Astrocyte of the cerebellum (primary cell): ENCODE measurements at regions not wholly inside any gene's neighbourhood (a gene's known extent, or its start where the extent isn't known, plus 50 kb on each side); places are given as distances from the start of the nearest gene placed in this dataset.

Experiments
- DNase-seq: peaks from one replicate; pipeline ENCODE4 v3.0.0-alpha.2; 2011; ENCODE audit warnings: low read depth
- H3K4me3 ChIP-seq: 2 replicates; pipeline ENCODE4 v1.5.1; 2011; ENCODE audit warnings: mild to moderate bottlenecking, low read depth, low read length, moderate library complexity
- in situ Hi-C: cut with HindIII; loops from 2 replicates; pipeline ENCODE4 v1.10.0; 2017; ENCODE audit warnings: low sequenced_read_pairs
- TF ChIP-seq, protein P1 (sequence below): IDR thresholded peaks from 2 replicates; pipeline ENCODE4 v1.5.1; 2012; ENCODE audit warnings: low read length, low read depth, moderate library complexity, mild to moderate bottlenecking; ENCODE audit errors: missing control alignments

DNA sequence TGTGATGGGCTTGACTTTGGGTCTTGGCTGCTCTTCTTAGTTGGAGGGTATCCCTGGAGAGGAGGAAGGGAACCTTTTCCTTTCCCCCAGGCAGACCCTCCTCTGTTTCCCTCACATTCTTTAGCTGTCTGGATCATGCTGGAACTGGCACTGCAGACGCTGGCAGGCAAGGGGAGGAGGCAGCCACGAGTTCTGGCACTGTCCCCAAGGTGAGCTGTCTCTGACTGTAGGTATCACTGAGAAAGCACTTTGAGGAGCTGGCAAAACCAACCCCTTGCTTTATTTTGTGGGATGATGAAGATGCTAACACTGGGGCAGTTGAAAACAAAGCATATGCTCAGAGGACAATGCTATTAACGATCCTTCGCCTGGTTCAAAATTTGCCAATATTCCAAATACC, 175.0 kb downstream of the SOX2 start:
- TF ChIP-seq, protein P1, sequence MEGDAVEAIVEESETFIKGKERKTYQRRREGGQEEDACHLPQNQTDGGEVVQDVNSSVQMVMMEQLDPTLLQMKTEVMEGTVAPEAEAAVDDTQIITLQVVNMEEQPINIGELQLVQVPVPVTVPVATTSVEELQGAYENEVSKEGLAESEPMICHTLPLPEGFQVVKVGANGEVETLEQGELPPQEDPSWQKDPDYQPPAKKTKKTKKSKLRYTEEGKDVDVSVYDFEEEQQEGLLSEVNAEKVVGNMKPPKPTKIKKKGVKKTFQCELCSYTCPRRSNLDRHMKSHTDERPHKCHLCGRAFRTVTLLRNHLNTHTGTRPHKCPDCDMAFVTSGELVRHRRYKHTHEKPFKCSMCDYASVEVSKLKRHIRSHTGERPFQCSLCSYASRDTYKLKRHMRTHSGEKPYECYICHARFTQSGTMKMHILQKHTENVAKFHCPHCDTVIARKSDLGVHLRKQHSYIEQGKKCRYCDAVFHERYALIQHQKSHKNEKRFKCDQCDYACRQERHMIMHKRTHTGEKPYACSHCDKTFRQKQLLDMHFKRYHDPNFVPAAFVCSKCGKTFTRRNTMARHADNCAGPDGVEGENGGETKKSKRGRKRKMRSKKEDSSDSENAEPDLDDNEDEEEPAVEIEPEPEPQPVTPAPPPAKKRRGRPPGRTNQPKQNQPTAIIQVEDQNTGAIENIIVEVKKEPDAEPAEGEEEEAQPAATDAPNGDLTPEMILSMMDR: no peak
- DNase-seq: no peak
- H3K4me3 ChIP-seq: no peak overlapping the region
- in situ Hi-C loops: no loop called here

DNA sequence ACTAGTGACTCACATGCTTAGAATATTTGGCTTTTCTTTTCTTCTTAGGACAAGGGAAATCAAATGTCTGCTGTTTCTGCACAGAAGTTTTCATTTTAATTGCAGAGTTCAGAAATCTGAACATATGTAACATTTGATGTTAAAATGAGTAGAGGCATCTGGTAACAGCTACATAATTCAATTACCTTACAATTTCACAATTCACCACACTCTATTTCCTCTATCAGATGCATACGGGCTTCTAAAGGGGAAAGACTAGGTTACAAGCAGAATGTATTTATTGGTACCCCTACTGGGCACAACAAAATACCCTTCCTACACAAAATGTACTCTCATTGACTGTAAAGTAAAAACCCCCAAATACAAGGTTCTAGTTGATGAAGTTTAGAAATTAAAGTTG, 176.0 kb downstream of the SOX2 start:
- TF ChIP-seq, protein P1: no peak
- DNase-seq: no peak
- H3K4me3 ChIP-seq: no peak overlapping the region
- in situ Hi-C loops: no loop called here

DNA sequence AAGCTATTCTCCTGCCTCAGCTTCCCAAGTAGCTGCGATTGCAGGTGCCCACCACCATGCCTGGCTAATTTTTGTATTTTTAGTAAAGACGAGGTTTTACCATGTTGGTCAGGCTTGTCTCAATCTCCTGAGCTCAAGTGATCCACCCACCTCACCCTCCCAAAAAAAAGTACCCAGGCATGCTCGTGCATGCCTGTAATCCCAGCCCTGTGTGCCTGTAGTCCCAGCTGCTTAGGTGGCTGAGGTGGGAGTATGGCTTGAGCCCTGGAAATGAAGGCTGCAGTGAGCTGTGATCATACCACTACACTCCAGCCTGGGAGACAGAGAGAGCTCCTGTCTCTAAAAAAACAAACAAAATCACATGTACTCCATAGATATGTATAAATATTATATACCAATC, 176.5 kb downstream of the SOX2 start:
- no peak overlapping the region for H3K4me3 ChIP-seq
- TF ChIP-seq, protein P1: no peak
- DNase-seq: no peak
- in situ Hi-C loops: no loop called here

DNA sequence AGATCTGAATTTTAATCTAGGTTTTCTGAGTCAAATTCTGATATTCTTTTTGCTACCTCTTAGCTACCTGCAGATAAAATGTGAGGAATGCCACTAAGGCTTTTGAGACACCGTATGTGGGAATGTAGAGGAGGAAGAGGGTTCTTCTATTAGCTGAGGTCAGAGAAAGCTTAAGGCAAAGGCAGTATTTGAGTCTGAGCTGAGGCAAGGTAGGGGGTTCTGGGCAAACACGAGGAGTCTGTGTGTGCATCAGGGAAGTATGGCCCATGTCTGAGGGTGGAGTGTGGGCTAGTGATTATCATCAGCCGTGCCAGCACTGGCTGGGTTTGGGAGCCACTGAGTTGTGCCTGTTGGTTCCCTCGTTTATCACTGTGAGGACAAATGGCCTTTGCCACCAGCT, 181.1 kb downstream of the SOX2 start:
- in situ Hi-C loops: no loop called here

DNA sequence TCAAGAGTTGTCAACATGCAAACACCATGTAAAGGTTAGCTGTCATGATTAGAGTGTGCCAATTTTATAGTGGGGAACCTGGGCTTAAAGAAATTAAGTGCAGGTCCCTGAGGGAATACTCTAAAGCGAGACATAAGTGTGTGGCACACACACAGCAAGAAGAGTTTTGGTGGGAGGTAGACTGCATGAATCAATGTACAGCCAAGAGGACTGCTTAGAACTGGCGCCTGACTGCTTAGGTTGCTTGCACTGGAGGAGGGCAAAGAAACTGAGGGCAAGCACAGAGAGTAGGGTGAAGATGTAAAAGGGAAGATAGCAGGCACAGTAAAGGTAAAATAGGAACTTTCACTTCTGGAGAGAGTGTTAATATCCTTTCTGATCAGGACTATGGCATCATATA, 184.9 kb downstream of the SOX2 start:
- H3K4me3 ChIP-seq: no peak overlapping the region
- in situ Hi-C loops: no loop called here
- no peak for DNase-seq
- TF ChIP-seq, protein P1: no peak

More for the DNA sequence above, 181.1 kb downstream of the SOX2 start:
- TF ChIP-seq, protein P1: no peak
- no peak for DNase-seq
- no peak overlapping the region for H3K4me3 ChIP-seq

DNA sequence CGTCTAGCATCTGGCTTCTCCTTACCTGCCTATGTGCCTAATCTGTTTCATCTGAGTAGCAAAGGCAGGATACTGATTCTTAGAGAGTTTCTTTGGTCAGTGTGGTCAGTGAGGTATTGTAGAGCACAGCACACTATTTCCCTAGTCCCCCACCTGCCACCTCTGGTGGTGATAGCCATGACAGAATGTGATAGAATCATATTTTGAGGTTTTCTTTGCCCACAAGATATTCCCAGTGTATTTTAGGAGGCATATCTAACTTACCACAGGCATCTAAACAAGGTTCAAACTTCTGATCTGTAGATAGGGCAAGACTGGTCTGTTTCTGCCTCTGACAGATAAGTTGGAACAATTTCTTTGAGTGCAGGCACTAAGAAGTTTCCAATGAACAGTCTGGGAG, 188.0 kb downstream of the SOX2 start:
- TF ChIP-seq, protein P1: no peak
- peak; percentile 86 for DNase-seq
- in situ Hi-C loops: loop anchor here (25.0 kb wide), 1 partner anchor 162 kb away; no protein-coding TSS in a partner anchor
- H3K4me3 ChIP-seq: no peak overlapping the region

DNA sequence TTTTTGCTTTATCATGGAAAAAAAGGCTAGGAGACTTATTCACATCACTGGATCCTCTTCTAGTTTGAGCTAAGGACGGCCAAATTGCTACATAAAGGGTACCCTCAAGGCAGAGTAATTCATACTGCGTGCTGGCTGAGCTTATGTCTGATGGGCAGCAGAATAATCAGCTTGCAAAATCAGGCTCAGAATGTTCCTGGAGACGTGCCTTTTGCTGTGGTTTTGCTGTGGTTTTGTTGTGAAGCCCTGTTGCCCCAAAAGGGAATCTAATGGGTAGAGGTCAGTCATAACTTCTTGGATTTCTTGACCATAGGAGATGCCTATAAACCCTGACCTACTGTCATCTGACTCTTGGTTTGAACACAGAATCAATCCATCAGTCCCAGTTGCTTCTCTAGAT, 189.9 kb downstream of the SOX2 start:
- in situ Hi-C loops: loop anchor here (25.0 kb wide), 1 partner anchor 164 kb away; no protein-coding TSS in a partner anchor
- DNase-seq: peak; percentile 22
- no peak overlapping the region for H3K4me3 ChIP-seq
- TF ChIP-seq, protein P1: no peak
